Neural cell (in vitro differentiated cells): ENCODE measurements at regions not wholly inside any gene's neighbourhood (a gene's known extent, or its start where the extent isn't known, plus 50 kb on each side); places are given as distances from the start of the nearest gene placed in this dataset.

ENCODE experiments used
- CTCF ChIP-seq: fragments of 450-650 bp; IDR thresholded peaks from 2 replicates; pipeline ENCODE4 v1.5.1; 2014; ENCODE audit warnings: antibody characterized with exemption, mild to moderate bottlenecking, moderate library complexity; ENCODE audit not compliant: poor library complexity, severe bottlenecking
- EP300 ChIP-seq: fragments of 450-650 bp; conservative IDR thresholded peaks from 2 replicates; pipeline ENCODE4 v1.6.1; 2014; ENCODE audit warnings: antibody characterized with exemption, mild to moderate bottlenecking, moderate library complexity; ENCODE audit not compliant: poor library complexity, severe bottlenecking
- EZH2 ChIP-seq: fragments of 200-600, 300-800 bp; shearing (Covaris generic), sonication (generic); IDR thresholded peaks from 2 replicates; pipeline ENCODE4 v1.6.1; 2014; ENCODE audit warnings: antibody characterized with exemption, low read length, borderline replicate concordance, mild to moderate bottlenecking; ENCODE audit not compliant: insufficient read depth, poor library complexity, severe bottlenecking
- MXI1 ChIP-seq: fragments of 450-650 bp; conservative IDR thresholded peaks from 2 replicates; pipeline ENCODE4 v1.6.1; 2014; ENCODE audit warnings: antibody characterized with exemption, mild to moderate bottlenecking; ENCODE audit not compliant: poor library complexity, severe bottlenecking
- POLR2AphosphoS5 ChIP-seq: IDR thresholded peaks from 2 replicates; pipeline ENCODE4 v1.6.1; 2012
- REST ChIP-seq: IDR thresholded peaks from 2 replicates; pipeline ENCODE4 v1.6.1; 2012; ENCODE audit warnings: borderline replicate concordance
- SMC3 ChIP-seq: fragments of 450-650 bp; conservative IDR thresholded peaks from 2 replicates; pipeline ENCODE4 v1.6.1; 2014; ENCODE audit warnings: antibody characterized with exemption, mild to moderate bottlenecking, moderate library complexity; ENCODE audit not compliant: poor library complexity

GRCh38 chr6:15937602-15938001 is 191.3 kb upstream of the MYLIP start:
- TF ChIP-seq CTCF (no peak), SMC3 (no peak), EP300 (no peak), EZH2 (no peak), REST (no peak), POLR2AphosphoS5 (no peak), MXI1 (no peak)
